SU-DHL-6 (cell line): ENCODE measurements at regions not wholly inside any gene's neighbourhood (a gene's known extent, or its start where the extent isn't known, plus 50 kb on each side); places are given as distances from the start of the nearest gene placed in this dataset.

Experiments
- H2AFZ ChIP-seq: fragments of 200-600 bp; sonication (generic); 2 replicates; pipeline ENCODE4 v1.6.1; 2014; ENCODE audit warnings: low read depth, mild to moderate bottlenecking, moderate library complexity, mixed read lengths, antibody characterized with exemption, low read length; ENCODE audit not compliant: severe bottlenecking
- H3F3A ChIP-seq: fragments of 200-600 bp; shearing (Covaris generic); 2 replicates; pipeline ENCODE4 v1.6.0; 2016; ENCODE audit warnings: antibody characterized with exemption, mild to moderate bottlenecking; ENCODE audit not compliant: insufficient read depth
- H3K27ac ChIP-seq: fragments of 200-600 bp; sonication (generic); 2 replicates; pipeline ENCODE4 v1.5.1; 2016; ENCODE audit warnings: low read depth, mild to moderate bottlenecking, low read length, moderate library complexity, mixed read lengths
- H3K27me3 ChIP-seq: fragments of 200-600 bp; sonication (generic), shearing (Covaris generic); 2 replicates; pipeline ENCODE4 v1.6.0; 2014; ENCODE audit warnings: mild to moderate bottlenecking, low read length
- H3K36me3 ChIP-seq: fragments of 200-600 bp; sonication (generic); 2 replicates; pipeline ENCODE4 v1.6.1; 2014; ENCODE audit warnings: mild to moderate bottlenecking, low read length, mixed read lengths
- H3K4me2 ChIP-seq: fragments of 300-600, 200-600 bp; shearing (Covaris generic), sonication (generic); 2 replicates; pipeline ENCODE4 v1.6.0; 2014; ENCODE audit warnings: low read length, low read depth, mild to moderate bottlenecking; ENCODE audit not compliant: poor library complexity, severe bottlenecking
- H3K4me3 ChIP-seq: fragments of 200-600 bp; sonication (generic); 2 replicates; pipeline ENCODE4 v1.5.1; 2014; ENCODE audit warnings: antibody characterized with exemption, low read length, mild to moderate bottlenecking, mixed read lengths; ENCODE audit not compliant: insufficient read depth, poor library complexity, severe bottlenecking
- H3K79me2 ChIP-seq: fragments of 200-600 bp; sonication (generic); 2 replicates; pipeline ENCODE4 v1.6.1; 2014; ENCODE audit warnings: mild to moderate bottlenecking, low read length, moderate library complexity; ENCODE audit not compliant: insufficient read depth
- H3K9ac ChIP-seq: fragments of 200-600 bp; sonication (generic); 2 replicates; pipeline ENCODE4 v1.7.0; 2014; ENCODE audit warnings: mild to moderate bottlenecking, low read length
- H3K9me2 ChIP-seq: fragments of 200-600 bp; sonication (generic); replicated peaks from 2 replicates; pipeline ENCODE4 v1.6.1; 2014; ENCODE audit warnings: low read length; ENCODE audit not compliant: insufficient read depth
- H3K9me3 ChIP-seq: fragments of 200-600 bp; sonication (generic); 2 replicates; pipeline ENCODE4 v1.6.1; 2014; ENCODE audit warnings: low read length, mixed read lengths; ENCODE audit not compliant: insufficient read depth
- H4K20me1 ChIP-seq: fragments of 200-600 bp; sonication (generic); 2 replicates; pipeline ENCODE4 v1.6.1; 2014; ENCODE audit warnings: low read depth, mild to moderate bottlenecking, antibody characterized with exemption, low read length, moderate library complexity, mixed read lengths
- EZH2phosphoT487 ChIP-seq: fragments of 200-600 bp; sonication (generic), shearing (Covaris generic); conservative IDR thresholded peaks from 2 replicates; pipeline ENCODE4 v1.6.1; 2018; ENCODE audit warnings: mild to moderate bottlenecking, antibody characterized with exemption, low read length, moderate library complexity, mixed read lengths
- TF ChIP-seq, protein P1 (sequence below): fragments of 200-600 bp; sonication (generic); IDR thresholded peaks from one replicate; pipeline ENCODE4 v1.5.1; 2017; ENCODE audit warnings: antibody characterized with exemption, mild to moderate bottlenecking, low read length, moderate library complexity; ENCODE audit not compliant: insufficient read depth, poor library complexity, severe bottlenecking

DNA sequence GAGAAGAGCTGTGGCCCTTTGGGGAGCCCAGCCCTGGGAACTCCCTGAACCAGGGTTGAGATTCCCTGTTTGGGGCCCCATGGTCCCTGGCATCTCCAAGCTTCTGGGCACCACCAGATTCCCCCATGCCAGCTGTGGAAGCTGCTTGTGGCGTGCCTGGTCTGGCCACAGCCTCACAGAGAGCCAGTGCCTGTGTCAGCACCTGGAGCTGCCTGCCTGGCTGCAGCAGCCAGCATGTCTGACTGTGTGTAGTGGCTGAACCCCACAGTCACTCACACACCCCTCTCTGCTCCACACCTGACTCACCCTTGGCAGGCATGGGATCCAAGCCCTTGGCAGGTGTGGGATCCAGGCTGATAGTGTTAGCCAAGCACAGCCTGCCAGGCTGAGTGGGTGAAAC, 97.2 kb upstream of the GALNTL6 start:
- no peak overlapping the region for H3K4me3 ChIP-seq
- TF ChIP-seq, protein P1, sequence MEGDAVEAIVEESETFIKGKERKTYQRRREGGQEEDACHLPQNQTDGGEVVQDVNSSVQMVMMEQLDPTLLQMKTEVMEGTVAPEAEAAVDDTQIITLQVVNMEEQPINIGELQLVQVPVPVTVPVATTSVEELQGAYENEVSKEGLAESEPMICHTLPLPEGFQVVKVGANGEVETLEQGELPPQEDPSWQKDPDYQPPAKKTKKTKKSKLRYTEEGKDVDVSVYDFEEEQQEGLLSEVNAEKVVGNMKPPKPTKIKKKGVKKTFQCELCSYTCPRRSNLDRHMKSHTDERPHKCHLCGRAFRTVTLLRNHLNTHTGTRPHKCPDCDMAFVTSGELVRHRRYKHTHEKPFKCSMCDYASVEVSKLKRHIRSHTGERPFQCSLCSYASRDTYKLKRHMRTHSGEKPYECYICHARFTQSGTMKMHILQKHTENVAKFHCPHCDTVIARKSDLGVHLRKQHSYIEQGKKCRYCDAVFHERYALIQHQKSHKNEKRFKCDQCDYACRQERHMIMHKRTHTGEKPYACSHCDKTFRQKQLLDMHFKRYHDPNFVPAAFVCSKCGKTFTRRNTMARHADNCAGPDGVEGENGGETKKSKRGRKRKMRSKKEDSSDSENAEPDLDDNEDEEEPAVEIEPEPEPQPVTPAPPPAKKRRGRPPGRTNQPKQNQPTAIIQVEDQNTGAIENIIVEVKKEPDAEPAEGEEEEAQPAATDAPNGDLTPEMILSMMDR, result no peak
- no peak for TF ChIP-seq EZH2phosphoT487

DNA sequence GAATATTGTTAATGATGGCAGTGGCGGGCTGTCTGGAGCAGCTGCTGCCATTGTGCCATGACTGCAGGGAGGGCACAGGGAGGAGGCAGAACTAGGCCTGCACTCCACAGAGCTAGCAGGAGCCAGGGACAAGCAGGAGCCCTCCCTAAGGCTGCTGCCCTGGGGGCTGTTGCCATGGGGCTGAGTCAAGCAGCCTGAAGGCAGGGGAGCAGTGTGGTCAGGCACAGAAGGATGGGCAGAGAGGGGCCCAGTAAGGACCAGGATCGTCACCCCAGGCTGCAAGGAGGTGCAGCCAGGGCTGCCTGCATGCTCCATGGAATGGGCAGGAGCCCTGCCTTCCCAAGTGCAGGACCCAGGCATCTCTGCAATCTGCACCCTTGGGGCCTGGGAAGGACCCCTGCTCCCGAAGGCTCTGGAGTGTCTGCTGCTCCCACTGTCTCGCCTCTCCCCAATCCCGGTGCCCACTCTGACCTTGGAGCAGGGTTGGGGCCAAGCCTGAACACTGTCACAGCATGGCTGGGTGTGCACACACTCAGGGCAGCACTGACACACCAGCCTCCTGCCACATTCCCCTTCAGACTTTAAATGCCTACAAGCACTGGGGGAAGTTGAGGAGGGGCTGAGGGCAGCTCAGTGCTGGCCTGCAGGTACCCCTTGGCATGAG, 98.3 kb upstream of the GALNTL6 start:
- no peaks in the 10 kb centered on the region for H4K20me1 ChIP-seq
- H3K4me3 ChIP-seq, result no peak overlapping the region
- TF ChIP-seq, protein P1, result no peak
- TF ChIP-seq EZH2phosphoT487, result no peak
- H3K27me3 ChIP-seq, result no peaks in the 10 kb centered on the region
- no peak overlapping the region for H2AFZ ChIP-seq
- H3K4me2 ChIP-seq, result no peak overlapping the region
- no peak overlapping the region for H3K9ac ChIP-seq
- no peaks in the 10 kb centered on the region for H3K36me3 ChIP-seq
- no peaks in the 10 kb centered on the region for H3K79me2 ChIP-seq
- H3F3A ChIP-seq, result no peaks in the 10 kb centered on the region
- H3K9me2 ChIP-seq, result no peaks in the 10 kb centered on the region
- peaks cover 17% of the 10 kb centered on the region; the same call in 1 of the 2 replicates for H3K9me3 ChIP-seq
- no peak overlapping the region for H3K27ac ChIP-seq

More for the DNA sequence above, 97.2 kb upstream of the GALNTL6 start:
- H3K9me2 ChIP-seq, result no peaks in the 10 kb centered on the region
- H3K36me3 ChIP-seq, result no peaks in the 10 kb centered on the region
- H3F3A ChIP-seq, result no peaks in the 10 kb centered on the region
- H3K9ac ChIP-seq, result no peak overlapping the region
- H3K4me2 ChIP-seq, result no peak overlapping the region
- H3K9me3 ChIP-seq, result peaks cover 17% of the 10 kb centered on the region; the same call in 1 of the 2 replicates
- H3K27me3 ChIP-seq, result no peaks in the 10 kb centered on the region
- no peaks in the 10 kb centered on the region for H4K20me1 ChIP-seq
- no peak overlapping the region for H3K27ac ChIP-seq
- H2AFZ ChIP-seq, result no peak overlapping the region
- H3K79me2 ChIP-seq, result no peaks in the 10 kb centered on the region

DNA sequence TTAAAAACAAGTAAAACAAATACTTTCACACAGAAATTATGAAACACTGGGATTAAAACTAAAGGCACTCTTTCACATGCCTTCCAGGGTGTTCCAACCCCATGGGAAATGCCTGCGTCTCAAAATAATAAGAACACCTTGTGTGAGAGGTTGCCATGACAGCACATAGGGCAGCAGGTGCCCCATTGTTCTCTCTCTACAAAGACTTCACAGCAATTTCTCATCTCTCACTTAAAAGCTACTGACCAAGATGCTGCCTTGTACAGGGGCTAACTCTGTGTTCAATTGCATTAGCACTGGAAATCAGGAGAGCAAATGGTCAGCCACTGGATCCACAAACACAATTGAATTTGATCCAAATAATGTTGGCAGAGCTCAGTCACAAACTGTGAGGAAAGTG, 102.5 kb upstream of the GALNTL6 start:
- Histone ChIP-seq H3K4me3 (no peak overlapping the region), H3F3A (no peaks in the 10 kb centered on the region), H3K4me2 (no peak overlapping the region), H3K79me2 (no peaks in the 10 kb centered on the region), H3K27me3 (no peaks in the 10 kb centered on the region), H2AFZ (no peak overlapping the region), H3K9ac (no peak overlapping the region), H4K20me1 (no peaks in the 10 kb centered on the region), H3K9me2 (no peaks in the 10 kb centered on the region), H3K9me3 (peaks cover 12% of the 10 kb centered on the region; the same call in 1 of the 2 replicates), H3K27ac (no peak overlapping the region), H3K36me3 (no peaks in the 10 kb centered on the region)
- TF ChIP-seq EZH2phosphoT487, result no peak
- TF ChIP-seq, protein P1, result no peak
